PFSK-1 (cell line): ENCODE measurements at regions not wholly inside any gene's neighbourhood (a gene's known extent, or its start where the extent isn't known, plus 50 kb on each side); places are given as distances from the start of the nearest gene placed in this dataset.

Source experiments
- POLR2AphosphoS5 ChIP-seq: IDR thresholded peaks from 2 replicates; pipeline ENCODE4 v1.6.1; 2012; ENCODE audit warnings: low read depth, mild to moderate bottlenecking, control low read depth, low read length, moderate library complexity
- SIN3A ChIP-seq: IDR thresholded peaks from 2 replicates; pipeline ENCODE4 v1.6.1; 2012; ENCODE audit warnings: mild to moderate bottlenecking, low read length, moderate library complexity, borderline replicate concordance; ENCODE audit not compliant: insufficient read depth

DNA sequence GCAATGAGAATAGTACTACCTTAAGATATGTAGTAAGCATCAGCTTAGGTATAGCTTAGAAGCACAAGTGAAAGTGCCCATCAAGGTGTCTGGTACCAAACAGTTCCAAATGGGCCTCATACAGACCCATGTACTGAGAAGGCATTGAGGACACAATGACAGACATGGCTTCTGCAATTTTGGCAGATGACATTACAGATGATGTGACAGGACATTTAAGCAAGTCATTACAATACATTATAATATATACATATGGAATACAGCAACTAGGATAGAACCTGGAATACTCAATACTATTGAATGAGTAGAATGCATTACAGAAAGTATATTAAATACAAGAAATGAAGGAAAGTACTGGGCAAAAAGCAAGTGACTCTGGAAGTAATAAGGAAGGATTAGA, 256.4 kb downstream of the GXYLT1 start:
- TF ChIP-seq SIN3A (no peak), POLR2AphosphoS5 (no peak)
